Pancreas (tissue), 10 donors: ENCODE measurements at regions not wholly inside any gene's neighbourhood (a gene's known extent, or its start where the extent isn't known, plus 50 kb on each side); places are given as distances from the start of the nearest gene placed in this dataset.

Experiments used
- ATAC-seq, 4 donors: fragments of 200-7000 bp; cut with Tn5 transposase; one replicate each; pipeline versions ENCODE4 v1.8.0 to v1.9.1; 2020; ENCODE audit warnings: mild to moderate bottlenecking in 4 of 4, moderate library complexity in 4 of 4
- DNase-seq, 6 donors: peaks; one replicate each; pipeline ENCODE4 v3.0.0-alpha.2; 2020
- FAIRE-seq: peaks from 2 replicates; lab custom pipeline; 2012; peaks lifted over from hg19 to GRCh38; lab: Jason Lieb, UNC
- H3K27ac ChIP-seq, 4 donors: fragments of 200-600 bp; sonication (generic); 1 replicate in 3 of 4; 2 replicates in 1 of 4; pipeline versions ENCODE4 v1.5.0 to v1.8.0; 2020
- H3K27me3 ChIP-seq, 4 donors: fragments of 200-600 bp; one replicate each; pipeline ENCODE4 v1.8.0; 2021
- H3K36me3 ChIP-seq, 3 donors: fragments of 200-600 bp; sonication (generic) in 1 of 3; one replicate each; pipeline versions ENCODE4 v1.5.0 to v1.8.0; 2020 to 2021
- H3K4me1 ChIP-seq, 3 donors: fragments of 200-600 bp; one replicate each; pipeline ENCODE4 v1.8.0; 2021
- H3K4me3 ChIP-seq, 4 donors: fragments of 200-600 bp; sonication (generic) in 2 of 4; one replicate each; pipeline versions ENCODE4 v1.5.0 to v1.8.0; 2020 to 2021
- H3K9me3 ChIP-seq, 4 donors: fragments of 200-600 bp; one replicate each; pipeline ENCODE4 v1.8.0; 2021
- WGBS, 2 donors: extraction: QIAGEN DNeasy Blood & Tissue Kit; methylation state at CpG; one replicate each; pipeline ENCODE4 v1.1.7; 2013; 5-methylcytosine and 5-hydroxymethylcytosine counted together
- intact Hi-C, 3 donors: fragments of 100-400 bp; cut with DNase I; formaldehyde crosslinking; loops; one replicate each; pipeline versions ENCODE4 v1.11.1 to v1.14.2; 2022
- TF ChIP-seq, protein P1 (sequence below), 4 donors: fragments of 200-600 bp; sonication (generic) in 3 of 4; IDR thresholded peaks; one replicate each; pipeline versions ENCODE4 v1.5.0 to v1.8.0; 2021; ENCODE audit warnings: antibody characterized with exemption in 4 of 4
- donor health status: healthy with polysubstance abuse.
- donor health status: DM: no; HTN: no; CAD: no; lungs with moderate emphysema.
- donor health status: DM: no; HTN: no; CAD: no.
- donor health status: control.
- donor health status: control.
- donor health status: Bipolar disorder and iron deficiency.
- donor health status: DM: yes; HTN: yes; CAD: no.
- donor health status: DM: no; HTN: no; CAD: no.
- donor health status: DM: no; HTN: no; CAD: no.
- donor health status: DM: yes; HTN: yes; CAD: no.

DNA sequence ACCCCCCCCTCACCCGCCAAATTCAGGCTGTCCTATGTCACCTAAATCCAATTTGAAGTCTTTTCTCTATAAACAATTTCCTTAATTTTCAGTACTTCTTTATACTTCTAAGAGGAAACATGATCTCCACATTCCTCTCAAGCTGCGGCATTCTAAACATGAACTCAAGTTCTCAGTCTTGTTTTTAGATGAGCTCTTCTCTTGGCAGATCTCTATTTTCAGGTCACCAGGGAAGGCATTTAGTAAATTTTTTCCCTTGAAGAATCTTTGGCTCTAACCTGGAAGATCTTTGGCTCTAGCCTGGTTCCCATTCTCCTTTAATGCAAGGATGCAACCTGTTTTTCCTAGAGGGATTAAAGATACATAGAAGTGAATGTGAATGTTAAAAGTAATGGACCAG is 193.4 kb downstream of the ATG4C start:
- intact Hi-C loops = no loop called here
- Histone ChIP-seq H3K4me1 (no peaks in the 10 kb centered on the region), H3K27me3 (no peaks in the 10 kb centered on the region), H3K36me3 (no peaks in the 10 kb centered on the region), H3K27ac (no peak overlapping the region), H3K9me3 (no peaks in the 10 kb centered on the region), H3K4me3 (no peak overlapping the region)
- FAIRE-seq (no peak), ATAC-seq (no peak), DNase-seq (no peak)
- TF ChIP-seq, protein P1, sequence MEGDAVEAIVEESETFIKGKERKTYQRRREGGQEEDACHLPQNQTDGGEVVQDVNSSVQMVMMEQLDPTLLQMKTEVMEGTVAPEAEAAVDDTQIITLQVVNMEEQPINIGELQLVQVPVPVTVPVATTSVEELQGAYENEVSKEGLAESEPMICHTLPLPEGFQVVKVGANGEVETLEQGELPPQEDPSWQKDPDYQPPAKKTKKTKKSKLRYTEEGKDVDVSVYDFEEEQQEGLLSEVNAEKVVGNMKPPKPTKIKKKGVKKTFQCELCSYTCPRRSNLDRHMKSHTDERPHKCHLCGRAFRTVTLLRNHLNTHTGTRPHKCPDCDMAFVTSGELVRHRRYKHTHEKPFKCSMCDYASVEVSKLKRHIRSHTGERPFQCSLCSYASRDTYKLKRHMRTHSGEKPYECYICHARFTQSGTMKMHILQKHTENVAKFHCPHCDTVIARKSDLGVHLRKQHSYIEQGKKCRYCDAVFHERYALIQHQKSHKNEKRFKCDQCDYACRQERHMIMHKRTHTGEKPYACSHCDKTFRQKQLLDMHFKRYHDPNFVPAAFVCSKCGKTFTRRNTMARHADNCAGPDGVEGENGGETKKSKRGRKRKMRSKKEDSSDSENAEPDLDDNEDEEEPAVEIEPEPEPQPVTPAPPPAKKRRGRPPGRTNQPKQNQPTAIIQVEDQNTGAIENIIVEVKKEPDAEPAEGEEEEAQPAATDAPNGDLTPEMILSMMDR (IDR thresholded peaks at IDR 0.05) = no peak
- 87 to 90% methylated on average over 2 of the region's 2 CpGs for WGBS, 2 donors

DNA sequence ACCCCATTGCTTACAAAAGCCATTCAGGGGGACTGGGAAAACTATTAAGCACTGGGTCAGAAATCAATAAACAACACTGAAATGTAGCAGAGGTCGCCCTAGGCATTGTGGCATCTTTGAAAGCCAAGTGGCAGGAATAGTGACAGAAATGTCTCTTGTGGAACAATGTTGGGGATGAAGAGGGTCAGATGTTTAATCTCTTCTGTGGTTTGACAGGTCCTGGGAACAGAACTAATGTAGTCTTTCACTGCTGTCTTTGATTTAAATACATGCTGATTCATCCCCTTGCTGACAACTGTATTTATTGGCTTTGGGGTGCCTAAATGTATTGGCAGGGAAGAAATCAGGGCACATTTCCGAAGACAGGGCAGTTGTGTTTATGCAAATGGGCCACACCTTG is 194.8 kb downstream of the ATG4C start:
- Histone ChIP-seq H3K4me1 (no peaks in the 10 kb centered on the region), H3K4me3 (no peak overlapping the region), H3K27ac (no peak overlapping the region), H3K36me3 (no peaks in the 10 kb centered on the region), H3K27me3 (no peaks in the 10 kb centered on the region), H3K9me3 (no peaks in the 10 kb centered on the region)
- intact Hi-C loops = no loop called here
- DNase-seq (no peak), FAIRE-seq (no peak), ATAC-seq (no peak)
- TF ChIP-seq, protein P1 (IDR thresholded peaks at IDR 0.05) = no peak
- WGBS, 2 donors = 74% methylated on average over 2 of the region's 2 CpGs

DNA sequence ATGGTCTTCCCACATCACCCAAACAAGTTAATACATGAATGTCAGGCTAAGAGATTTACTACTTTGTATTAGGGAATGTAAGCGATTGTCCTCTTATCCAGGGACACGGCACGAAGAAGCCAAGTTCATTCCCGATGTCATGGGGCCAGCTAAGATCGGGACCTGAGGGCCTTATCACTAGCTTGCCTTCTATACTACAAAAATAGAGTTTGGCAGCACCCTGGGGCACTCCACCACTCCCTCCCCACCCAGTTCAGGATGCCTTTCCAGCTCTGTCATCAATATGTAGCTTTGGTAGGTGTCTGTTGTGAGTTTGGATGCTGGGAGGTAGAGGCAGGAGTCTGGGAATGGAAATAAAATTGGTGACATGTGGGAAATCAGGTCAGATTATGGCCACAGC is 197.5 kb downstream of the ATG4C start:
- 94 to 96% methylated on average over 5 of the region's 5 CpGs for WGBS, 2 donors
- H3K27me3 ChIP-seq = no peaks in the 10 kb centered on the region
- intact Hi-C loops = no loop called here
- DNase-seq = no peak
- no peaks in the 10 kb centered on the region for H3K9me3 ChIP-seq
- no peak overlapping the region for H3K27ac ChIP-seq
- no peak overlapping the region for H3K4me3 ChIP-seq
- ATAC-seq = no peak
- H3K4me1 ChIP-seq = no peaks in the 10 kb centered on the region
- no peaks in the 10 kb centered on the region for H3K36me3 ChIP-seq
- FAIRE-seq = no peak
- TF ChIP-seq, protein P1 (IDR thresholded peaks at IDR 0.05) = no peak

DNA sequence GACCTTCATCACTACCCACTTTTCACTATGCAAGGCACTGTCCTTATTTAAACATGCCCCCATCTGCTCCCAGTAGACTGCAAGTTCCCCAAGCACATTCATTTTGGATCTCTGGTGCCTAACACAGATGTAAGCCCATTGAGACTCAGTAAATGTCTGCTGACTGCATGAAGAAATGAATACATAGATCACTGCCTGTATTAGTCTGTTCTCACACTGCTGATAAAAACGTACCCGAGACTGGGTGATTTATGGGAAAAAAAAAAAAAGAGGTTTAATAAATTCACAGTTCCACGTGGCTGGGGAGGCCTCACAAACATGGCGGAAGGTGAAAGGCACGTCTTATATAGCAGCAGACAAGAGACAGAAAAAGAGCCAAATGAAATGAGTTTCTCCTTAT is 204.9 kb downstream of the ATG4C start:
- ATAC-seq = no peak
- WGBS, 2 donors = 52 to 54% methylated on average over 5 of the region's 5 CpGs

DNA sequence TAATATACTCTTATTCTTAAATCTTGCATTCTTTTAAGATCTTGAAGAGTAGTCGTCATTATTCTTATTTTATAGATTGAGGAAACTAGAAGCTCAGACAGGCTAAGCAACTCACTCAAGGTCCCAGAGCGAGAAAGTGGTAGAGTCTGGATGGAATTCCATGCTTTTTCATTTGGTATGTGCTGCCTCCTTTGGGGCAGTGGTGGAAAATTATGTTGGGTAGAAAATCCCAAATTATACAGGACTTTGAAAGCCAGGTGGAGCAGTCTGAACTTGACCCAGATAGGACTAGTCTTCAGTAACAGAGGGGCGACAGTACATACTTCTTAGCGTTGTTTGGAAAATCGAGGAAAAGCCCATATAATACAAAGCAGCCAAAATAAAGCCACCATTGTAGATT is 205.6 kb downstream of the ATG4C start:
- Histone ChIP-seq H3K4me1 (no peaks in the 10 kb centered on the region), H3K27me3 (no peaks in the 10 kb centered on the region), H3K9me3 (no peaks in the 10 kb centered on the region), H3K27ac (no peak overlapping the region), H3K4me3 (no peak overlapping the region), H3K36me3 (no peaks in the 10 kb centered on the region)
- TF ChIP-seq, protein P1 (IDR thresholded peaks at IDR 0.05) = no peak
- WGBS, 2 donors = 56 to 77% methylated on average over 5 of the region's 5 CpGs
- DNase-seq (no peak), FAIRE-seq (no peak), ATAC-seq (no peak)
- intact Hi-C loops = no loop called here

More for the DNA sequence above, 204.9 kb downstream of the ATG4C start:
- H3K4me3 ChIP-seq = no peak overlapping the region
- no peaks in the 10 kb centered on the region for H3K9me3 ChIP-seq
- H3K27me3 ChIP-seq = no peaks in the 10 kb centered on the region
- H3K36me3 ChIP-seq = no peaks in the 10 kb centered on the region
- H3K27ac ChIP-seq = no peak overlapping the region
- FAIRE-seq (no peak), DNase-seq (no peak)
- TF ChIP-seq, protein P1 (IDR thresholded peaks at IDR 0.05) = no peak
- intact Hi-C loops = no loop called here
- H3K4me1 ChIP-seq = no peaks in the 10 kb centered on the region
